ENCODE measurements at regions not wholly inside any gene's neighbourhood (a gene's known extent, or its start where the extent isn't known, plus 50 kb on each side); places are given as distances from the start of the nearest gene placed in this dataset.

DNA sequence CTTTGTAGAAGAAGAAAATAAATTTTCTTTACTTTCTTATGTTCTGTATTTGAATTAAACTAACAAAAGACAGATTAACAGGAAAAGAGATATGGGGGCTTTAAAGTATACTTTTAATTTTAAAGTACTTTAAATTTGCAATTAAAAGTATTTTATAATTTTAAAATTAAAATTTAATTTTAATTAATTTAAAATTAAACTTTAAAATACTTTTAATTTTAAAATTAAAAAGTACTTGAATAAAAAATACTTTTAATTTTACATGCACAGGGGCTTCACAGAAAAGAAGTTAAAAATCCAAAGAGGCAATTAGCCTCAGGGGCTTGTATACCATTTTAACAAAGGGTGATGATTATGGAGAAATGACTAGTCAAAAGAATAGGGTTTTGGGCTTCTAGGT, 420.5 kb upstream of the TGFBR2 start:
- Histone ChIP-seq H3K9me3 (no peaks in the 10 kb centered on the region), H3K27me3 (replicated peaks; ENCODE audit: control insufficient read depth, insufficient read depth, low read length) (no peaks in the 10 kb centered on the region), H3K4me1 (no peaks in the 10 kb centered on the region), H3K36me3 (ENCODE audit: control insufficient read depth, insufficient read depth, low read length) (no peaks in the 10 kb centered on the region), H3K4me3 (ENCODE audit: low read depth, low read length) (no peak overlapping the region)
- H3K36me3 Mint-ChIP-seq (ENCODE audit: insufficient read depth, unreplicated experiment) = no peaks in the 10 kb centered on the region
- intact Hi-C loops (cut with micrococcal nuclease; ENCODE audit: unreplicated experiment) = no loop called here
- H3K4me3 Mint-ChIP-seq (ENCODE audit: unreplicated experiment) = no peak overlapping the region
- no TSS peak for BruUV-seq (replicated peaks)
- peaks cover 7% of the 10 kb centered on the region for H3K9me3 Mint-ChIP-seq (ENCODE audit: unreplicated experiment)
- H3K27me3 Mint-ChIP-seq (ENCODE audit: insufficient read depth, unreplicated experiment) = no peaks in the 10 kb centered on the region
- ChIA-PET CTCF (no interaction called here), POLR2A (no interaction called here)
- no peak for DNase-seq
- TF ChIP-seq, protein P1, sequence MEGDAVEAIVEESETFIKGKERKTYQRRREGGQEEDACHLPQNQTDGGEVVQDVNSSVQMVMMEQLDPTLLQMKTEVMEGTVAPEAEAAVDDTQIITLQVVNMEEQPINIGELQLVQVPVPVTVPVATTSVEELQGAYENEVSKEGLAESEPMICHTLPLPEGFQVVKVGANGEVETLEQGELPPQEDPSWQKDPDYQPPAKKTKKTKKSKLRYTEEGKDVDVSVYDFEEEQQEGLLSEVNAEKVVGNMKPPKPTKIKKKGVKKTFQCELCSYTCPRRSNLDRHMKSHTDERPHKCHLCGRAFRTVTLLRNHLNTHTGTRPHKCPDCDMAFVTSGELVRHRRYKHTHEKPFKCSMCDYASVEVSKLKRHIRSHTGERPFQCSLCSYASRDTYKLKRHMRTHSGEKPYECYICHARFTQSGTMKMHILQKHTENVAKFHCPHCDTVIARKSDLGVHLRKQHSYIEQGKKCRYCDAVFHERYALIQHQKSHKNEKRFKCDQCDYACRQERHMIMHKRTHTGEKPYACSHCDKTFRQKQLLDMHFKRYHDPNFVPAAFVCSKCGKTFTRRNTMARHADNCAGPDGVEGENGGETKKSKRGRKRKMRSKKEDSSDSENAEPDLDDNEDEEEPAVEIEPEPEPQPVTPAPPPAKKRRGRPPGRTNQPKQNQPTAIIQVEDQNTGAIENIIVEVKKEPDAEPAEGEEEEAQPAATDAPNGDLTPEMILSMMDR (IDR thresholded peaks at IDR 0.05; ENCODE audit: insufficient read depth in 1 of 2, low read depth in 1 of 2, low read length in 1 of 2, severe bottlenecking in 1 of 2, unreplicated experiment in 1 of 2) = no peak
- H3K4me1 Mint-ChIP-seq (ENCODE audit: low read depth, unreplicated experiment) = peaks cover 7% of the 10 kb centered on the region
- no peak overlapping the region for H3K27ac Mint-ChIP-seq (ENCODE audit: unreplicated experiment)

DNA sequence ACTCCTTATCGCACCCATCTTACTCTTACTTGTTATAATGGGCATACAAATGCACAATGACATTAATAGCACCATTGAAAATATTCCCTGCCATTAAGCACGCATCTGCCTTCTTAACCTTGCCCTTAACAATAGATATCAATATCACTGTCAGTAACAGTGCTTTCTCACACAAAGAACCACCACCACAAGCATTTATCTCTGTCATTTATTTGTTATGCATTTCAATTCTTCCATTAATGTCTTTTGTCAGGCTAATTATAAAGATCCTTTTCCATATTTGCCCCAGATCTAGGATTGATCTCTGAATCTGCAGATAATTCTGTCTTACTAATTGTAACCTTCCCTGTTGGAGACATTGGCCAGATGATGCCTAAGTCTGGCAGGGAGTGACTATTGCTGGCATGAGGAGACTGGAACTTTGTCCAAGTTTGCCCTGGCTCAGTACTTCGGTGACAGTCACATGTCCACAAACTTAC, 419.6 kb upstream of the TGFBR2 start:
- no peaks in the 10 kb centered on the region for H3K36me3 Mint-ChIP-seq (ENCODE audit: insufficient read depth, unreplicated experiment)
- H3K9me3 Mint-ChIP-seq (ENCODE audit: unreplicated experiment) = peaks cover 9% of the 10 kb centered on the region
- ChIA-PET POLR2A (no interaction called here), CTCF (no interaction called here)
- H3K4me3 Mint-ChIP-seq (ENCODE audit: unreplicated experiment) = no peak overlapping the region
- BruUV-seq (replicated peaks) = no TSS peak
- DNase-seq = no peak
- intact Hi-C loops (cut with micrococcal nuclease; ENCODE audit: unreplicated experiment) = no loop called here
- peaks cover 5% of the 10 kb centered on the region; the same call in 1 of the 2 replicates for H3K9me3 ChIP-seq
- H3K27me3 ChIP-seq (replicated peaks; ENCODE audit: control insufficient read depth, insufficient read depth, low read length) = no peaks in the 10 kb centered on the region
- H3K27ac Mint-ChIP-seq (ENCODE audit: unreplicated experiment) = no peak overlapping the region
- TF ChIP-seq, protein P1 (IDR thresholded peaks at IDR 0.05; ENCODE audit: insufficient read depth in 1 of 2, low read depth in 1 of 2, low read length in 1 of 2, severe bottlenecking in 1 of 2, unreplicated experiment in 1 of 2) = no peak
- H3K4me1 ChIP-seq = no peaks in the 10 kb centered on the region
- H3K27me3 Mint-ChIP-seq (ENCODE audit: insufficient read depth, unreplicated experiment) = no peaks in the 10 kb centered on the region
- peaks cover 7% of the 10 kb centered on the region for H3K4me1 Mint-ChIP-seq (ENCODE audit: low read depth, unreplicated experiment)
- no peak overlapping the region for H3K4me3 ChIP-seq (ENCODE audit: low read depth, low read length)
- H3K36me3 ChIP-seq (ENCODE audit: control insufficient read depth, insufficient read depth, low read length) = no peaks in the 10 kb centered on the region

DNA sequence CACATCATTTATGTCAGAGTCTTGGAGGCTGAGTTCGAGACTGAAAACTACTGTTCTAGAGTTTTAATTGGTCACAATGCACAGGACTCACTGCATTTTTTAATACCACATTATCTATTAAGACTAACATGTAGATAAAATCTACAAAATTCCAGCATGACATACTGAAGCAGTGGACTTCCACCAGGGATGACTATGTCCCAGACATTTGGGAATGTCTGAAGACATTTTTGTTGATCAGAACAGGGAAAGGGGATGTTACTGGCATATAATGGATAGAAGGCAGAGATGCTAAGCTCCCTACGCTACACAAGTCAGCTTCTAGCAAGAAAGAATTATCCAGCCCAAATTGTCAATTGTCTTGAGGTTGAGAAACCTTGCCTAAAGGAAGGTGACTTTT, 419.0 kb upstream of the TGFBR2 start:
- H3K4me3 ChIP-seq (ENCODE audit: low read depth, low read length) = no peak overlapping the region
- H3K9me3 Mint-ChIP-seq (ENCODE audit: unreplicated experiment) = peaks cover 9% of the 10 kb centered on the region
- no peaks in the 10 kb centered on the region for H3K36me3 ChIP-seq (ENCODE audit: control insufficient read depth, insufficient read depth, low read length)
- H3K4me1 ChIP-seq = no peaks in the 10 kb centered on the region
- H3K27me3 ChIP-seq (replicated peaks; ENCODE audit: control insufficient read depth, insufficient read depth, low read length) = no peaks in the 10 kb centered on the region
- peaks cover 5% of the 10 kb centered on the region; the same call in 1 of the 2 replicates for H3K9me3 ChIP-seq
- peaks cover 7% of the 10 kb centered on the region for H3K4me1 Mint-ChIP-seq (ENCODE audit: low read depth, unreplicated experiment)
- H3K27me3 Mint-ChIP-seq (ENCODE audit: insufficient read depth, unreplicated experiment) = no peaks in the 10 kb centered on the region
- ChIA-PET CTCF (interaction anchor here (0.5 kb wide), 1 partner anchor 506 kb away, joined by 3 read pairs; no protein-coding TSS in a partner anchor), POLR2A (no interaction called here)
- no TSS peak for BruUV-seq (replicated peaks)
- H3K27ac Mint-ChIP-seq (ENCODE audit: unreplicated experiment) = no peak overlapping the region
- no peak overlapping the region for H3K4me3 Mint-ChIP-seq (ENCODE audit: unreplicated experiment)
- intact Hi-C loops (cut with micrococcal nuclease; ENCODE audit: unreplicated experiment) = no loop called here
- DNase-seq = no peak
- H3K36me3 Mint-ChIP-seq (ENCODE audit: insufficient read depth, unreplicated experiment) = no peaks in the 10 kb centered on the region
- TF ChIP-seq, protein P1 (IDR thresholded peaks at IDR 0.05; ENCODE audit: insufficient read depth in 1 of 2, low read depth in 1 of 2, low read length in 1 of 2, severe bottlenecking in 1 of 2, unreplicated experiment in 1 of 2) = no peak

All from Caco-2 (cell line).